HS-5 (cell line): ENCODE measurements at regions not wholly inside any gene's neighbourhood (a gene's known extent, or its start where the extent isn't known, plus 50 kb on each side); places are given as distances from the start of the nearest gene placed in this dataset.
A peak's percentile ranks its signal among the peaks of the same experiment; 100 is the strongest.
"Not testable (repeated sequence)": the region's sequence is repeated elsewhere in the genome, so short reads cannot be mapped to it uniquely, and the experiment has no call there.

Source experiments
- DNase-seq: peaks from one replicate; pipeline ENCODE4 v3.0.0-alpha.2; 2012; ENCODE audit warnings: low read depth

- no peak for DNase-seq
Measured at GRCh38 chr2:193294371-193294770, 1099.6 kb upstream of the TMEFF2 start.

- DNase-seq, result no peak
Measured at GRCh38 chr2:193279361-193279760, 1084.6 kb upstream of the TMEFF2 start.

GRCh38 chr2:193276988-193277387 lies 1082.3 kb upstream of the TMEFF2 start:
- no peak for DNase-seq

GRCh38 chr2:193276560-193276959 lies 1081.8 kb upstream of the TMEFF2 start:
- no peak for DNase-seq

GRCh38 chr2:193276069-193276468 lies 1081.3 kb upstream of the TMEFF2 start:
- DNase-seq, result no peak

- DNase-seq, result no peak
Measured at GRCh38 chr2:193272011-193272410, 1077.3 kb upstream of the TMEFF2 start.

GRCh38 chr2:193270816-193271215 lies 1076.1 kb upstream of the TMEFF2 start:
- DNase-seq, result no peak

GRCh38 chr2:193267496-193268002 lies 1072.8 kb upstream of the TMEFF2 start:
- DNase-seq, result no peak

GRCh38 chr2:193253014-193253530 lies 1058.3 kb upstream of the TMEFF2 start:
- DNase-seq, result no peak

- DNase-seq, result no peak
Measured at GRCh38 chr2:193251909-193252308, 1057.2 kb upstream of the TMEFF2 start.

- DNase-seq, result no peak
Measured at GRCh38 chr2:193250389-193250788, 1055.7 kb upstream of the TMEFF2 start.

- no peak for DNase-seq
Measured at GRCh38 chr2:193240752-193241151, 1046.0 kb upstream of the TMEFF2 start.

GRCh38 chr2:193231634-193232033 lies 1036.9 kb upstream of the TMEFF2 start:
- DNase-seq, result no peak

GRCh38 chr2:193228276-193228675 lies 1033.5 kb upstream of the TMEFF2 start:
- DNase-seq, result no peak

GRCh38 chr2:193222454-193222853 lies 1027.7 kb upstream of the TMEFF2 start:
- no peak for DNase-seq

GRCh38 chr2:193219413-193219812 lies 1024.7 kb upstream of the TMEFF2 start:
- DNase-seq, result no peak

- DNase-seq, result no peak
Measured at GRCh38 chr2:193201583-193201982, 1006.9 kb upstream of the TMEFF2 start.

GRCh38 chr2:193199322-193199721 lies 1004.6 kb upstream of the TMEFF2 start:
- DNase-seq, result no peak

- peak; percentile 9 for DNase-seq
Measured at GRCh38 chr2:193187816-193188215, 993.1 kb upstream of the TMEFF2 start.

- not testable (repeated sequence) for DNase-seq
Measured at GRCh38 chr2:193170981-193171380, 976.2 kb upstream of the TMEFF2 start.

- no peak for DNase-seq
Measured at GRCh38 chr2:193156480-193156879, 961.7 kb upstream of the TMEFF2 start.

GRCh38 chr2:193154076-193154475 lies 959.3 kb upstream of the TMEFF2 start:
- no peak for DNase-seq

- no peak for DNase-seq
Measured at GRCh38 chr2:193153576-193153975, 958.8 kb upstream of the TMEFF2 start.

GRCh38 chr2:193142467-193142866 lies 947.7 kb upstream of the TMEFF2 start:
- not testable (repeated sequence) for DNase-seq

GRCh38 chr2:193141998-193142397 lies 947.3 kb upstream of the TMEFF2 start:
- DNase-seq, result no peak
